Left lung (tissue), 4 donors: ENCODE measurements at regions not wholly inside any gene's neighbourhood (a gene's known extent, or its start where the extent isn't known, plus 50 kb on each side); places are given as distances from the start of the nearest gene placed in this dataset.

Experiments used
- ATAC-seq: fragments of 200-7000 bp; cut with Tn5 transposase; one replicate; pipeline ENCODE4 v1.9.1; 2020; ENCODE audit warnings: moderate library complexity
- DNase-seq, 4 donors: peaks; one replicate each; pipeline ENCODE4 v3.0.0-alpha.2; 2013 to 2020
- H3K27ac ChIP-seq, 2 donors: fragments of 200-600 bp; sonication (generic) in 1 of 2; one replicate each; pipeline versions ENCODE4 v1.5.0 to v1.8.0; 2020 to 2021
- H3K27me3 ChIP-seq, 2 donors: fragments of 200-600 bp; sonication (generic) in 1 of 2; one replicate each; pipeline versions ENCODE4 v1.5.0 to v1.8.0; 2020 to 2021
- H3K36me3 ChIP-seq, 2 donors: fragments of 200-600 bp; sonication (generic) in 1 of 2; one replicate each; pipeline versions ENCODE4 v1.5.0 to v1.8.0; 2020 to 2021
- H3K4me1 ChIP-seq, 2 donors: fragments of 200-600 bp; one replicate each; pipeline ENCODE4 v1.8.0; 2021
- H3K4me3 ChIP-seq, 2 donors: fragments of 200-600 bp; sonication (generic) in 1 of 2; one replicate each; pipeline versions ENCODE4 v1.5.0 to v1.8.0; 2020 to 2021; ENCODE audit warnings: mild to moderate bottlenecking in 1 of 2
- H3K9me3 ChIP-seq, 2 donors: fragments of 200-600 bp; sonication (generic) in 1 of 2; one replicate each; pipeline versions ENCODE4 v1.5.0 to v1.8.0; 2020 to 2021
- intact Hi-C, 2 donors: fragments of 100-400 bp; cut with DNase I; formaldehyde crosslinking; loops; one replicate each; pipeline versions ENCODE4 v1.11.2 to v1.14.2; 2022
- TF ChIP-seq, protein P1 (sequence below), 2 donors: fragments of 200-600 bp; sonication (generic) in 1 of 2; IDR thresholded peaks; one replicate each; pipeline versions ENCODE4 v1.5.0 to v1.8.0; 2021; ENCODE audit warnings: antibody characterized with exemption in 2 of 2
- donor health status: DM: no; HTN: yes; CAD: no.
- donor health status: DM: no; HTN: no; CAD: no.

DNA sequence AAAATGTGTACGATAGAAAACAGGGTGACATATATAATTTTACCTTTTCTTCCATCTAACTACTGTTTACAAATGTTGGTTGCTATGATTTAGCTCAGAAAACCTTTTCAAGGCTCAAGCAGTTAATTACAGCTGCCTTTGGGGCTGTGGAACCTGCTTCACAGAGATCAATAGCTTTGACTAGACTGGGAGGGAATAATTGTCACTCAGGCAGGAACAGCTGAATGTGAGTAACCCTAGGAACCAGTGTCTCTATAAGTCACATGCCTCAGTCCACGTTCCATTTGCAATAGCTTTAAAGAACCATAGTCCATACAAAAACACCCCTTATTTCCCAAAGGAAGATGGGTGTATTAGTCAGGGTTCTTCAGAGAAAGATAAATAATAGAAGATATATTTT is 306.8 kb upstream of the ERCC4 start:
- ATAC-seq, result no peak
- Histone ChIP-seq H3K9me3 (no peaks in the 10 kb centered on the region), H3K4me3 (no peak overlapping the region), H3K27me3 (no peaks in the 10 kb centered on the region), H3K27ac (no peak overlapping the region), H3K4me1 (no peaks in the 10 kb centered on the region), H3K36me3 (no peaks in the 10 kb centered on the region)
- TF ChIP-seq, protein P1, sequence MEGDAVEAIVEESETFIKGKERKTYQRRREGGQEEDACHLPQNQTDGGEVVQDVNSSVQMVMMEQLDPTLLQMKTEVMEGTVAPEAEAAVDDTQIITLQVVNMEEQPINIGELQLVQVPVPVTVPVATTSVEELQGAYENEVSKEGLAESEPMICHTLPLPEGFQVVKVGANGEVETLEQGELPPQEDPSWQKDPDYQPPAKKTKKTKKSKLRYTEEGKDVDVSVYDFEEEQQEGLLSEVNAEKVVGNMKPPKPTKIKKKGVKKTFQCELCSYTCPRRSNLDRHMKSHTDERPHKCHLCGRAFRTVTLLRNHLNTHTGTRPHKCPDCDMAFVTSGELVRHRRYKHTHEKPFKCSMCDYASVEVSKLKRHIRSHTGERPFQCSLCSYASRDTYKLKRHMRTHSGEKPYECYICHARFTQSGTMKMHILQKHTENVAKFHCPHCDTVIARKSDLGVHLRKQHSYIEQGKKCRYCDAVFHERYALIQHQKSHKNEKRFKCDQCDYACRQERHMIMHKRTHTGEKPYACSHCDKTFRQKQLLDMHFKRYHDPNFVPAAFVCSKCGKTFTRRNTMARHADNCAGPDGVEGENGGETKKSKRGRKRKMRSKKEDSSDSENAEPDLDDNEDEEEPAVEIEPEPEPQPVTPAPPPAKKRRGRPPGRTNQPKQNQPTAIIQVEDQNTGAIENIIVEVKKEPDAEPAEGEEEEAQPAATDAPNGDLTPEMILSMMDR (IDR thresholded peaks at IDR 0.05), result no peak
- no peak for DNase-seq
- intact Hi-C loops, result no loop called here

DNA sequence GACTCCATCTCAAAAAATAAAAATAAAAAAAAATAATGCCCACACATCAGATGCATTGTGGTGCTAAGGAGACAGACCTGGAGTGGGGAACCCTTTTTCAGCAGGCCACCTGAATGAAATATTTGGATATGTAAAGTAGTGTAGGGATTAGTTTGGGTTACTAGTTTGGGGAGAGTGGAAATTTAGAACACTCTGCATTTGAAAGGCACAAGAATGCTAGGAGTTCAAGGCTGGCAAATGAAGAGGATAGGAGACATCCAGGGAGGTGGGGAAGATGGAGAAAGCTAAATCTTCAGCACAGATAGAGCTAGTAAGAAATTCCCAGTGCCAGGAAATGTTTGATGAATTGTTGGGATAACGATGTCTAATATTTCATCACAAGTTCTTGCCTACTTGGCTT is 298.3 kb upstream of the ERCC4 start:
- H3K9me3 ChIP-seq, result no peaks in the 10 kb centered on the region
- no peak overlapping the region for H3K4me3 ChIP-seq
- H3K4me1 ChIP-seq, result no peaks in the 10 kb centered on the region
- H3K27me3 ChIP-seq, result peaks cover 0 to 4% of the 10 kb centered on the region in 2 donors
- no peak for DNase-seq
- TF ChIP-seq, protein P1 (IDR thresholded peaks at IDR 0.05), result no peak
- intact Hi-C loops, result no loop called here
- ATAC-seq, result no peak
- no peak overlapping the region for H3K27ac ChIP-seq
- H3K36me3 ChIP-seq, result no peaks in the 10 kb centered on the region

DNA sequence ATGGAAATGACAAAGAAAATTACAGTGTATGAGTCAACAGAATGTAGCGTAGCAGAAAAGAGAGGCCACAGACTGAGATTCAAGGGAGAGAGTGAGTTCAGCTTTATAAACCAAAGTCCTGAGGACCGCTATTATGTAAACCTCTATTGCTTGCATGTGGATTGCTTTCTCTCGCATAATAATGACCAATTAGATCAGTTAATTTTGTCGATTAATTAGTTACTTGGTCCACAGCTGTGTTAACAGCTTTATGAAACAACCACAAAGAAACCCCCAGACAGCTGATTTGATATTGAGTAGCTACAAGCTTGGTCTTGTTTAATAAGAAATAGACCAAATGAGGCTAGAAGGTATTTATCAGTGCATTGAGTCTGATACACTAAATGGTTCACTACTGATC is 291.8 kb upstream of the ERCC4 start:
- ATAC-seq (no peak), DNase-seq (no peak)
- no peak overlapping the region for H3K4me3 ChIP-seq
- intact Hi-C loops, result no loop called here
- H3K9me3 ChIP-seq, result no peaks in the 10 kb centered on the region
- H3K27me3 ChIP-seq, result no peaks in the 10 kb centered on the region
- TF ChIP-seq, protein P1 (IDR thresholded peaks at IDR 0.05), result no peak
- no peak overlapping the region for H3K27ac ChIP-seq
- H3K4me1 ChIP-seq, result no peaks in the 10 kb centered on the region
- no peaks in the 10 kb centered on the region for H3K36me3 ChIP-seq

DNA sequence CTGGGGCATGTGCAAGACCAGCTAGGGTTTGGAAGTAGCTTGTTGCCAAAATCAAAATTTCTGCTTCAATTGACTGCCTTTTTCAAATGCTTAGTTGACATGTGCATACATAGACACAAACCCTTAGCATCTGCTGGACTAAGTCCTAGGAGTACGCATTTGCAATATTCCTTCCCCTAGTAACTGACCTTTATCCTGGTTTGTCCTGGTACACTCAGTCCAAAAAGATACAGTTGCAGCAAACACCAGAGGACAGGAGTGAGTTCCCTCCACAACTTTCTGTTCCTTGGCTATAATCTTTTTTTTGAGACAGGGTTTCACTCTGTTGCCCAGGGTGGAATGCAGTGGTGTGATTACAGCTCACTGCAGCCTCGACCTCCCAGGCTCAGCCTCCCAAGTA is 290.2 kb upstream of the ERCC4 start:
- TF ChIP-seq, protein P1 (IDR thresholded peaks at IDR 0.05), result no peak
- no peak for DNase-seq
- intact Hi-C loops, result no loop called here

DNA sequence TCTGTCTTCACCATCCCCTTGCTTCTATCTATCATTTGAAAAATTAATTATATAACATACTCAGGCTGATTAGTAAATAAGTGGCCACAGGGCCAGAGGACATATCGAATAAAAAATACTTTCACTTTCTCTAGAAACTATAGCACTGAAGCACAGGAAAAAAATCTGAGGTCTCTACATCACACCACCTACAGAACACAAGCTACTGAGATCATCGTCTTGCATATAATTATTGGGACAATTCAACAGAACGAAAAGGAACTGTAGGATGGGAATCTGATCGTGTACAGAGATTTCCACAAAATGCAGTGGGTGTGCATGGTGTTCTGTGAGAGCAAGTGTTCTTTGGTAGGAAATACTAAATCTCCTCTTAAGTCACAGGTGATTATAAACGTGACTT is 289.6 kb upstream of the ERCC4 start:
- Histone ChIP-seq H3K27me3 (no peaks in the 10 kb centered on the region), H3K36me3 (no peaks in the 10 kb centered on the region), H3K27ac (no peak overlapping the region), H3K4me1 (no peaks in the 10 kb centered on the region), H3K9me3 (no peaks in the 10 kb centered on the region), H3K4me3 (no peak overlapping the region)
- TF ChIP-seq, protein P1 (IDR thresholded peaks at IDR 0.05), result no peak
- intact Hi-C loops, result no loop called here
- ATAC-seq (no peak), DNase-seq (no peak)

More for the DNA sequence above, 290.2 kb upstream of the ERCC4 start:
- Histone ChIP-seq H3K9me3 (no peaks in the 10 kb centered on the region), H3K27ac (no peak overlapping the region), H3K27me3 (no peaks in the 10 kb centered on the region), H3K4me3 (no peak overlapping the region), H3K36me3 (no peaks in the 10 kb centered on the region), H3K4me1 (no peaks in the 10 kb centered on the region)
- ATAC-seq, result no peak
